OCI-LY3 (cell line): ENCODE measurements at regions not wholly inside any gene's neighbourhood (a gene's known extent, or its start where the extent isn't known, plus 50 kb on each side); places are given as distances from the start of the nearest gene placed in this dataset.

ENCODE experiments used
- H2AFZ ChIP-seq: fragments of 200-600, 300-600 bp; shearing (Covaris generic); 2 replicates; pipeline ENCODE4 v1.6.0; 2014; ENCODE audit warnings: antibody characterized with exemption, low read depth, low read length
- H3K27ac ChIP-seq: fragments of 200-600, 300-600 bp; sonication (generic); 2 replicates; pipeline ENCODE4 v1.5.1; 2014; ENCODE audit warnings: mild to moderate bottlenecking, low read length, moderate library complexity, mixed read lengths
- H3K27me3 ChIP-seq: fragments of 200-600, 300-600 bp; sonication (generic); 2 replicates; pipeline ENCODE4 v1.6.1; 2014; ENCODE audit warnings: low read depth, low read length, mixed read lengths
- H3K36me3 ChIP-seq: fragments of 200-600, 300-600 bp; sonication (generic); replicated peaks from 2 replicates; pipeline ENCODE3; 2014; ENCODE audit warnings: low read depth, low read length, mixed read lengths
- H3K4me1 ChIP-seq: fragments of 300-600, 200-600 bp; sonication (generic); 2 replicates; pipeline ENCODE4 v1.6.1; 2014; ENCODE audit warnings: low read length, mixed read lengths
- H3K4me2 ChIP-seq: fragments of 200-600, 300-600 bp; sonication (generic); 2 replicates; pipeline ENCODE4 v1.6.1; 2014; ENCODE audit warnings: low read length, mixed read lengths
- H3K4me3 ChIP-seq: fragments of 300-600, 200-600 bp; sonication (generic); 2 replicates; pipeline ENCODE4 v1.5.1; 2014; ENCODE audit warnings: antibody characterized with exemption, mild to moderate bottlenecking, low read length, moderate library complexity
- H3K79me2 ChIP-seq: fragments of 300-600, 200-600 bp; shearing (Covaris generic); 2 replicates; pipeline ENCODE4 v1.6.1; 2014; ENCODE audit warnings: mild to moderate bottlenecking, low read length, mixed read lengths
- H3K9ac ChIP-seq: fragments of 300-600, 200-600 bp; shearing (Covaris generic); 2 replicates; pipeline ENCODE4 v1.6.0; 2014; ENCODE audit warnings: mild to moderate bottlenecking, low read length, moderate library complexity
- H3K9me3 ChIP-seq: fragments of 200-600, 300-600 bp; shearing (Covaris generic); 2 replicates; pipeline ENCODE4 v1.6.1; 2014; ENCODE audit warnings: low read length, mixed read lengths; ENCODE audit not compliant: insufficient read depth
- H4K20me1 ChIP-seq: fragments of 200-600, 300-600 bp; sonication (generic); 2 replicates; pipeline ENCODE4 v1.6.1; 2016; ENCODE audit warnings: low read length, mixed read lengths; ENCODE audit not compliant: insufficient read depth
- EZH2phosphoT487 ChIP-seq: fragments of 200-600 bp; shearing (Covaris generic); IDR thresholded peaks from 2 replicates; pipeline ENCODE4 v1.6.1; 2018; ENCODE audit warnings: antibody characterized with exemption, mixed run types, low read depth
- TF ChIP-seq, protein P1 (sequence below): fragments of 200-600, 300-600 bp; sonication (generic); IDR thresholded peaks from 2 replicates; pipeline ENCODE4 v1.5.1; 2014; ENCODE audit warnings: antibody characterized with exemption, low read length, low read depth

DNA sequence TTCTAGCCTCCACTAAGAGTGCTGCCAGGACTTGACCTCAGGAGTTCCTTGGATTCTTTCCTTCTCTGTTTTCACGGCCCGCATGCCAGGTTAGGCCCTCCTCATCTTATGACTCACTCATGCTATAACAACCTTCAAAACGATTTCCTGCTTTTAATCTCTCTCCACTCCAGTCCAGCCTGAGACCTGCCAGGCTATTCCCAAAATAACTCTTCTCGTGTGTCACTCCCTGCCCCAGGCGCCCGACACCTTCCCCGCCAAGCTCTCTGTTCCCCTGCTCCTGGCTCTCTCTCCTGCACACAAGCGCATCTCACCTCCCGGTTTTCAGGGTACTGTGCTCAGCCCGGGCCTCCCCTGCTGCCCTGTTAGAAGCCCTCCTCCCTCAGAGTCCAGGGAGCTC lies 64.1 kb upstream of the RPS6KA2 start:
- Histone ChIP-seq H3K36me3 (no peaks in the 10 kb centered on the region), H3K9me3 (no peaks in the 10 kb centered on the region), H3K4me2 (no peak overlapping the region), H3K4me3 (no peak overlapping the region), H2AFZ (no peak overlapping the region), H3K4me1 (no peaks in the 10 kb centered on the region), H3K27me3 (0 out of 2 replicates have a peak, but pooled peaks cover 3% of the 10 kb centered on the region), H3K27ac (no peak overlapping the region), H3K9ac (no peak overlapping the region), H4K20me1 (no peaks in the 10 kb centered on the region), H3K79me2 (no peaks in the 10 kb centered on the region)
- TF ChIP-seq EZH2phosphoT487 = no peak
- TF ChIP-seq, protein P1, sequence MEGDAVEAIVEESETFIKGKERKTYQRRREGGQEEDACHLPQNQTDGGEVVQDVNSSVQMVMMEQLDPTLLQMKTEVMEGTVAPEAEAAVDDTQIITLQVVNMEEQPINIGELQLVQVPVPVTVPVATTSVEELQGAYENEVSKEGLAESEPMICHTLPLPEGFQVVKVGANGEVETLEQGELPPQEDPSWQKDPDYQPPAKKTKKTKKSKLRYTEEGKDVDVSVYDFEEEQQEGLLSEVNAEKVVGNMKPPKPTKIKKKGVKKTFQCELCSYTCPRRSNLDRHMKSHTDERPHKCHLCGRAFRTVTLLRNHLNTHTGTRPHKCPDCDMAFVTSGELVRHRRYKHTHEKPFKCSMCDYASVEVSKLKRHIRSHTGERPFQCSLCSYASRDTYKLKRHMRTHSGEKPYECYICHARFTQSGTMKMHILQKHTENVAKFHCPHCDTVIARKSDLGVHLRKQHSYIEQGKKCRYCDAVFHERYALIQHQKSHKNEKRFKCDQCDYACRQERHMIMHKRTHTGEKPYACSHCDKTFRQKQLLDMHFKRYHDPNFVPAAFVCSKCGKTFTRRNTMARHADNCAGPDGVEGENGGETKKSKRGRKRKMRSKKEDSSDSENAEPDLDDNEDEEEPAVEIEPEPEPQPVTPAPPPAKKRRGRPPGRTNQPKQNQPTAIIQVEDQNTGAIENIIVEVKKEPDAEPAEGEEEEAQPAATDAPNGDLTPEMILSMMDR = no peak

DNA sequence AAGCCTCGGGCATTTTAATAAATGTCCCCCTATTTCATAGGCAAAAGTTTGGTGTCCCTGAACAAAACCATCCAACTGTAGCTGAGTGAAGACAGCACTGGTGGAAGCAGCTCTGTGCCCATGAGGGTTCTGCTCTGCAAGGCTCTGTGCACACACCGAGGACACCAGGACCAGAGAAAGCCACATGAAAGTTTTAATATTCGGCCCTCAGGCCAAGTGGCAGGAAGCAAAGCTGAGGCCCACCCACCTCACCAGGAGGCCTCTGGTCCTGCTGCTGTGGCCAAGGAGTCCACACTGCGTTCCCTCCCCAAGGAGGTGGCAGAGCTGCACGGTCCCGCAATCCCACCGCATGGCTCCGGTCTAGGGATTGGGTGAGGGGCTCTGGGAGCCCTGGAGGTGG lies 62.6 kb upstream of the RPS6KA2 start:
- H2AFZ ChIP-seq = no peak overlapping the region
- no peaks in the 10 kb centered on the region for H3K79me2 ChIP-seq
- no peaks in the 10 kb centered on the region for H3K9me3 ChIP-seq
- no peaks in the 10 kb centered on the region for H3K4me1 ChIP-seq
- H3K27me3 ChIP-seq = 0 out of 2 replicates have a peak, but pooled peaks cover 3% of the 10 kb centered on the region
- H3K4me3 ChIP-seq = no peak overlapping the region
- no peak overlapping the region for H3K4me2 ChIP-seq
- no peaks in the 10 kb centered on the region for H3K36me3 ChIP-seq
- no peak for TF ChIP-seq EZH2phosphoT487
- no peak overlapping the region for H3K27ac ChIP-seq
- no peak overlapping the region for H3K9ac ChIP-seq
- no peaks in the 10 kb centered on the region for H4K20me1 ChIP-seq

DNA sequence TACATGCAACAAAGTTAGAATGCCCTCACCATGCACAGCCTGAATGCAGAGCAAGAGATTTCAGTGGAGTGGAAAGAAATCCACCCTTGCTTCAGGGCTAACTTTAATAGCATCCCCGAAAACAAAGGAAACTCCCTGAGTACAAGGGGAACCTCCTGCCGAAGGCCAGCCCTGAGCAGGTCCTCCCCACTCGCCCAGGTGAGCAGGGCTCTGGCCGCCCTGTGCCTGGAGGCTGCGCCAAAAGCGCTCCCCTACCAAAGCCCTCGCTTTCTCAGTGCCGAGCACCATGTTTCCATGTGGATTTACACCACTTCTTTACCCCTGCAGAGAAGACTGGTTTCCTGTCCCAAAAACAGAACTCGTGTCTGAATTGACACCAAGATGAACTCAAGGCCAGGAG lies 61.9 kb upstream of the RPS6KA2 start:
- H3K4me3 ChIP-seq = no peak overlapping the region
- H3K9ac ChIP-seq = no peak overlapping the region
- H3K4me1 ChIP-seq = no peaks in the 10 kb centered on the region
- H2AFZ ChIP-seq = no peak overlapping the region
- H3K27ac ChIP-seq = no peak overlapping the region
- no peaks in the 10 kb centered on the region for H3K79me2 ChIP-seq
- H4K20me1 ChIP-seq = no peaks in the 10 kb centered on the region
- no peak overlapping the region for H3K4me2 ChIP-seq
- H3K9me3 ChIP-seq = no peaks in the 10 kb centered on the region
- TF ChIP-seq, protein P1 = no peak
- no peak for TF ChIP-seq EZH2phosphoT487
- no peaks in the 10 kb centered on the region for H3K36me3 ChIP-seq
- H3K27me3 ChIP-seq = no peaks in the 10 kb centered on the region

DNA sequence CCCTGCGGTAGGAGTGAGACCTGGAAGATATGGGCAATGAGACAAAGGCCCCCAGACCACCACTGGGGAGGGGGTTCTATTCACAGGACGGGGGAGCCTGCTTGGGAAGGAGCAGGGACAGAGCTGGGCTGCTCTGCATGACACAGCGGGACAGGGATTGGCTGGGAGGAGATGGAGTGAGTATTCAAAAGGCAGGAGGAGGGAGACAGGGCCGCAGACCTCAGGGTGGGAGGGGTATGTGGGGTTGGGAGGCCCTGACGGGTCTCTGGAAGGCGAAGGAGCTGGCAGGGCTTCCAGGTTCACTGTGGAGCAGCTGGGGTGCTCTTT lies 60.8 kb upstream of the RPS6KA2 start:
- no peaks in the 10 kb centered on the region for H3K4me1 ChIP-seq
- H3K79me2 ChIP-seq = no peaks in the 10 kb centered on the region
- H3K36me3 ChIP-seq = no peaks in the 10 kb centered on the region
- H3K4me3 ChIP-seq = no peak overlapping the region
- H3K27ac ChIP-seq = no peak overlapping the region
- no peak overlapping the region for H3K9ac ChIP-seq
- H3K27me3 ChIP-seq = 0 out of 2 replicates have a peak, but pooled peaks cover 2% of the 10 kb centered on the region
- no peak overlapping the region for H2AFZ ChIP-seq
- no peak overlapping the region for H3K4me2 ChIP-seq
- H4K20me1 ChIP-seq = no peaks in the 10 kb centered on the region
- TF ChIP-seq EZH2phosphoT487 = no peak
- TF ChIP-seq, protein P1 = no peak
- H3K9me3 ChIP-seq = no peaks in the 10 kb centered on the region
